ENCODE measurements at regions not wholly inside any gene's neighbourhood (a gene's known extent, or its start where the extent isn't known, plus 50 kb on each side); places are given as distances from the start of the nearest gene placed in this dataset.

GRCh38 chr16:5835876-5836275 is 738.3 kb upstream of the EEF2KMT start:
- no peak for DNase-seq (ENCODE audit: extremely low read depth, low read depth)
- no peak for TF ChIP-seq CTCF (IDR thresholded peaks at IDR 0.05; ENCODE audit: low read depth, low read length)

GRCh38 chr16:5826332-5826731 is 728.7 kb upstream of the EEF2KMT start:
- no peak for DNase-seq (ENCODE audit: extremely low read depth, low read depth)
- no peak for TF ChIP-seq CTCF (IDR thresholded peaks at IDR 0.05; ENCODE audit: low read depth, low read length)

- DNase-seq (ENCODE audit: extremely low read depth, low read depth): no peak
- TF ChIP-seq CTCF (IDR thresholded peaks at IDR 0.05; ENCODE audit: low read depth, low read length): no peak
Measured at GRCh38 chr16:5820472-5820871, 722.9 kb upstream of the EEF2KMT start.

- DNase-seq (ENCODE audit: extremely low read depth, low read depth): no peak
- TF ChIP-seq CTCF (IDR thresholded peaks at IDR 0.05; ENCODE audit: low read depth, low read length): no peak
Measured at GRCh38 chr16:5815570-5816237, 718.1 kb upstream of the EEF2KMT start.

- TF ChIP-seq CTCF (IDR thresholded peaks at IDR 0.05; ENCODE audit: low read depth, low read length): no peak
- no peak for DNase-seq (ENCODE audit: extremely low read depth, low read depth)
Measured at GRCh38 chr16:5801396-5801795, 703.8 kb upstream of the EEF2KMT start.

- TF ChIP-seq CTCF (IDR thresholded peaks at IDR 0.05; ENCODE audit: low read depth, low read length): no peak
- no peak for DNase-seq (ENCODE audit: extremely low read depth, low read depth)
Measured at GRCh38 chr16:5793556-5793955, 696.0 kb upstream of the EEF2KMT start.

GRCh38 chr16:5791011-5791657 is 693.5 kb upstream of the EEF2KMT start:
- DNase-seq (ENCODE audit: extremely low read depth, low read depth): no peak
- TF ChIP-seq CTCF (IDR thresholded peaks at IDR 0.05; ENCODE audit: low read depth, low read length): no peak
